ENCODE measurements at regions not wholly inside any gene's neighbourhood (a gene's known extent, or its start where the extent isn't known, plus 50 kb on each side); places are given as distances from the start of the nearest gene placed in this dataset.

DNA sequence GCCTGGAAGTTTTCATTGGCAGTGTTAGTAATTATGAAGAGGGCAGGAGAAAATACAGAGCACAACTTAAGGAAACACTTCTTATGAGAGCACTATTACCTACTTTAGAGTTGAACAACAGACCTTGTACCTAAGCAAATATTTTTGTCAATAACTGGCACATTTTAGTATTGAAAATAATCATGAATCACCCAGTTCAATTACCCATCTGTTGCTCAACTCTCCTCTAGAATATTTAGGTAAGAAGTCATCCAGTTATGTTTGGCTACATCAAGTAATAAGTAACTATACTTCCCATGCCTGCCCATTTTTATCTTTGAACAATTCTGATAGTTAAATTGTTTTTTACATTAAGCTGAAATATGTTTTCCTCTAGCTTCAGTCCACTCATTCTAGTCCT, 893.4 kb downstream of the DIAPH3 start:
- TF ChIP-seq, protein P1, sequence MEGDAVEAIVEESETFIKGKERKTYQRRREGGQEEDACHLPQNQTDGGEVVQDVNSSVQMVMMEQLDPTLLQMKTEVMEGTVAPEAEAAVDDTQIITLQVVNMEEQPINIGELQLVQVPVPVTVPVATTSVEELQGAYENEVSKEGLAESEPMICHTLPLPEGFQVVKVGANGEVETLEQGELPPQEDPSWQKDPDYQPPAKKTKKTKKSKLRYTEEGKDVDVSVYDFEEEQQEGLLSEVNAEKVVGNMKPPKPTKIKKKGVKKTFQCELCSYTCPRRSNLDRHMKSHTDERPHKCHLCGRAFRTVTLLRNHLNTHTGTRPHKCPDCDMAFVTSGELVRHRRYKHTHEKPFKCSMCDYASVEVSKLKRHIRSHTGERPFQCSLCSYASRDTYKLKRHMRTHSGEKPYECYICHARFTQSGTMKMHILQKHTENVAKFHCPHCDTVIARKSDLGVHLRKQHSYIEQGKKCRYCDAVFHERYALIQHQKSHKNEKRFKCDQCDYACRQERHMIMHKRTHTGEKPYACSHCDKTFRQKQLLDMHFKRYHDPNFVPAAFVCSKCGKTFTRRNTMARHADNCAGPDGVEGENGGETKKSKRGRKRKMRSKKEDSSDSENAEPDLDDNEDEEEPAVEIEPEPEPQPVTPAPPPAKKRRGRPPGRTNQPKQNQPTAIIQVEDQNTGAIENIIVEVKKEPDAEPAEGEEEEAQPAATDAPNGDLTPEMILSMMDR (conservative IDR thresholded peaks at IDR 0.05): no peak
- H3K27me3 ChIP-seq (ENCODE audit: insufficient read depth, low read length): no peaks in the 10 kb centered on the region
- Mint-ChIP-seq H3K27ac (no peak overlapping the region), H3K27me3 (ENCODE audit: low read depth) (peaks cover 3% of the 10 kb centered on the region; the same call in 1 of the 2 replicates), H3K4me3 (no peak overlapping the region), H3K9me3 (no peaks in the 10 kb centered on the region), H3K4me1 (peaks cover 2 to 6% of the 10 kb centered on the region in 2 experiments), H3K36me3 (ENCODE audit: insufficient read depth in 1 of 3, low read depth in 3 of 3) (no peaks in the 10 kb centered on the region)
- H2BK20ac ChIP-seq (ENCODE audit: low read depth, low read length, poor library complexity, severe bottlenecking): no peak overlapping the region
- no peak for DNase-seq
- no peak overlapping the region for H2BK120ac ChIP-seq (ENCODE audit: low read depth, low read length, poor library complexity, severe bottlenecking)
- H4K20me1 ChIP-seq (ENCODE audit: control insufficient read depth, insufficient read depth, insufficient read length): no peaks in the 10 kb centered on the region
- no peak overlapping the region for H3K18ac ChIP-seq (ENCODE audit: insufficient read length, low read depth, low read length)
- no peak overlapping the region for H2AFZ ChIP-seq (ENCODE audit: low read length)
- no peak overlapping the region for H4K5ac ChIP-seq (ENCODE audit: insufficient read length, low read depth, low read length)
- no peak overlapping the region for H3T11ph ChIP-seq (ENCODE audit: low read length)
- H3K9ac ChIP-seq (ENCODE audit: extremely low read depth, insufficient read length, low read length): no peak overlapping the region
- H3K79me1 ChIP-seq (ENCODE audit: insufficient read depth, low read depth, low read length, poor library complexity, severe bottlenecking): no peaks in the 10 kb centered on the region
- H3K56ac ChIP-seq (ENCODE audit: insufficient read length, low read depth, low read length): no peak overlapping the region
- H3K79me2 ChIP-seq (ENCODE audit: insufficient read depth, low read length): no peaks in the 10 kb centered on the region
- no peak overlapping the region for H3K27ac ChIP-seq (ENCODE audit: insufficient read length, low read depth, low read length)
- no peak overlapping the region for H2BK15ac ChIP-seq (ENCODE audit: low read depth, low read length)
- H3K14ac ChIP-seq (ENCODE audit: insufficient read depth, low read length): no peak overlapping the region
- no peak overlapping the region for H4K8ac ChIP-seq (replicated peaks; ENCODE audit: insufficient read length, low read depth, low read length)
- H2BK12ac ChIP-seq (ENCODE audit: insufficient read length, low read depth, low read length): no peak overlapping the region
- no peaks in the 10 kb centered on the region for H3K9me3 ChIP-seq (ENCODE audit: control insufficient read depth, low read depth, low read length)
- H3K4me1 ChIP-seq (ENCODE audit: insufficient read depth, low read length): no peaks in the 10 kb centered on the region
- H4K91ac ChIP-seq (ENCODE audit: insufficient read length, low read depth, low read length): no peak overlapping the region
- H3K4ac ChIP-seq (ENCODE audit: low read depth, low read length): no peak overlapping the region
- no peaks in the 10 kb centered on the region for H3K23me2 ChIP-seq (ENCODE audit: insufficient read length, low read depth, low read length, poor library complexity, severe bottlenecking)
- no peak overlapping the region for H2BK5ac ChIP-seq (ENCODE audit: insufficient read length, low read length)
- H3K23ac ChIP-seq (ENCODE audit: insufficient read length, low read depth, low read length): no peak overlapping the region
- H3K4me2 ChIP-seq (ENCODE audit: insufficient read depth, insufficient read length, low read length): no peak overlapping the region
- no peak overlapping the region for H2AK5ac ChIP-seq (ENCODE audit: insufficient read length, low read length)
